HEK293T (cell line): ENCODE measurements at regions not wholly inside any gene's neighbourhood (a gene's known extent, or its start where the extent isn't known, plus 50 kb on each side); places are given as distances from the start of the nearest gene placed in this dataset.

ENCODE experiments used
- ARNT ChIP-seq: fragments of 450-650 bp; IDR thresholded peaks from 2 replicates; pipeline ENCODE4 v1.6.1; 2017; ENCODE audit warnings: mild to moderate bottlenecking
- BHLHE40 ChIP-seq: fragments of 450-650 bp; IDR thresholded peaks from 2 replicates; pipeline ENCODE4 v1.6.1; 2016; ENCODE audit warnings: mild to moderate bottlenecking, moderate library complexity, borderline replicate concordance
- CTBP1 ChIP-seq: fragments of 450-650 bp; IDR thresholded peaks from 2 replicates; pipeline ENCODE4 v1.6.1; 2016; ENCODE audit warnings: borderline replicate concordance
- ELF4 ChIP-seq: fragments of 450-650 bp; IDR thresholded peaks from 2 replicates; pipeline ENCODE4 v1.6.1; 2017; ENCODE audit warnings: antibody characterized with exemption
- FOXA1 ChIP-seq: fragments of 450-650 bp; IDR thresholded peaks from 2 replicates; pipeline ENCODE4 v1.6.1; 2016; ENCODE audit warnings: mild to moderate bottlenecking
- FOXK2 ChIP-seq: fragments of 450-650 bp; IDR thresholded peaks from 2 replicates; pipeline ENCODE4 v1.6.1; 2016; ENCODE audit warnings: mild to moderate bottlenecking
- FOXM1 ChIP-seq: fragments of 450-650 bp; IDR thresholded peaks from 2 replicates; pipeline ENCODE4 v1.6.1; 2017; ENCODE audit warnings: mild to moderate bottlenecking, borderline replicate concordance
- L3MBTL2 ChIP-seq: fragments of 450-650 bp; conservative IDR thresholded peaks from 2 replicates; pipeline ENCODE4 v1.6.1; 2016; ENCODE audit warnings: mild to moderate bottlenecking
- LEF1 ChIP-seq: fragments of 450-650 bp; IDR thresholded peaks from 2 replicates; pipeline ENCODE4 v1.6.1; 2017; ENCODE audit warnings: mild to moderate bottlenecking, borderline replicate concordance
- SP1 ChIP-seq: fragments of 450-650 bp; IDR thresholded peaks from 2 replicates; pipeline ENCODE4 v1.6.1; 2017
- SUZ12 ChIP-seq: fragments of 450-650 bp; IDR thresholded peaks from 2 replicates; pipeline ENCODE4 v1.6.1; 2016; ENCODE audit warnings: mild to moderate bottlenecking
- TARDBP ChIP-seq: fragments of 450-650 bp; IDR thresholded peaks from 2 replicates; pipeline ENCODE4 v1.6.1; 2016
- ZNF384 ChIP-seq: fragments of 450-650 bp; IDR thresholded peaks from 2 replicates; pipeline ENCODE4 v1.6.1; 2016

DNA sequence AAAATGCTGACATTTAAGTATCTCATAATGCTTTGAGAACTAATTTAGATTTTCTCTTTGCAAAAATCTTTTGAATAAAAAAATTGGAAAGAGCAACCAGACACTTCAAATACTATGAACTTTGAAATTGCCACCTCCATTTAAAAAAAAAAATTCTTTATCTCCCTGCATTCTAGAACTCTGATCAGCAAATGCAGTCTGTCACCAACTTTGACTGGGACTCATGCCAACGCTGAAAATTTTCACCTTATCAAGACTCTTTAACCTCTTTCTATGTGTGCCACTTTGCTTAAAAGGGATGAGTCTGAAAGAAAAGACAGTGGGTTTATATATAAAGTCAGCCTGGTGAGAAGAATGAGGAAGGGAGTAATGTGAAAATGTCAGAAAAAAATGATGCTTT, 191.2 kb upstream of the ARPP21 start:
- TF ChIP-seq FOXA1 (no peak), FOXK2 (no peak), FOXM1 (no peak), CTBP1 (no peak), SUZ12 (no peak), ZNF384 (no peak), L3MBTL2 (no peak), TARDBP (no peak), SP1 (no peak), LEF1 (no peak), BHLHE40 (no peak), ELF4 (no peak), ARNT (no peak)
